HUES48 (cell line): ENCODE measurements at regions not wholly inside any gene's neighbourhood (a gene's known extent, or its start where the extent isn't known, plus 50 kb on each side); places are given as distances from the start of the nearest gene placed in this dataset.
"Not testable (repeated sequence)": the region's sequence is repeated elsewhere in the genome, so short reads cannot be mapped to it uniquely, and the experiment has no call there.

Experiments used
- H3K27ac ChIP-seq: one replicate; pipeline ENCODE4 v1.7.0; 2013; ENCODE audit warnings: low read depth, low read length, inconsistent platforms
- H3K27me3 ChIP-seq: 2 replicates; pipeline ENCODE4 v1.6.1; 2013; ENCODE audit warnings: mild to moderate bottlenecking, low read length; ENCODE audit not compliant: control insufficient read depth, insufficient read depth
- H3K36me3 ChIP-seq: 2 replicates; pipeline ENCODE4 v1.6.1; 2013; ENCODE audit warnings: low read length; ENCODE audit not compliant: control insufficient read depth, insufficient read depth
- H3K4me1 ChIP-seq: 2 replicates; pipeline ENCODE4 v1.6.1; 2013; ENCODE audit warnings: mild to moderate bottlenecking, low read length; ENCODE audit not compliant: control insufficient read depth, insufficient read depth
- H3K4me3 ChIP-seq: 2 replicates; pipeline ENCODE4 v1.5.1; 2013; ENCODE audit warnings: mild to moderate bottlenecking, low read depth, low read length
- H3K9ac ChIP-seq: 2 replicates; pipeline ENCODE4 v1.6.1; 2013; ENCODE audit warnings: mild to moderate bottlenecking, low read depth, low read length, moderate library complexity
- H3K9me3 ChIP-seq: 2 replicates; pipeline ENCODE4 v1.6.1; 2013; ENCODE audit warnings: low read length; ENCODE audit not compliant: control insufficient read depth, insufficient read depth

- H3K9ac ChIP-seq, result no peak overlapping the region
- no peaks in the 10 kb centered on the region for H3K36me3 ChIP-seq
- no peaks in the 10 kb centered on the region for H3K4me1 ChIP-seq
- H3K9me3 ChIP-seq, result no peaks in the 10 kb centered on the region
- H3K4me3 ChIP-seq, result no peak overlapping the region
- no peak overlapping the region for H3K27ac ChIP-seq
- no peaks in the 10 kb centered on the region for H3K27me3 ChIP-seq
These were observed 1404.7 kb downstream of the BRD1 start for GRCh38 chr22:48422900-48423480.

DNA sequence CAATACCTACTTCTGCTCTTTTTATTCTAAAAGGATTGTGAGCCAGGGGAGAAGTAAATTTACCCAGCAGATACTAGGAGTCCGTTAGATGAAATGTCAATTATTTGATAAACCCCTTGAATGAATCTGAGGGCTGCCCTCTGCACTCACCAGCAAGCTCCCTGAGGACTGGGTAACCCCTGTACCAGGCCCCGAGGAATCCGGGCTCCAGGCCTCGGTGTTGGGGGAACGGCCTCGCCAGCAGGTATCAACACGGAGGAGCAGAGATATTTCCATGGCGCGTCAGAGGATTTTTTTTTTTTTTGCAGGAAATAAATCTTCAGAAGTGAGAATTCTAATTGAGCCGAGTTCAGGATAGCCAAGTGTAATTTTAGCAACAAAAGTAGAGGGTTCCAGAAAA is 1408.8 kb downstream of the BRD1 start:
- Histone ChIP-seq H3K36me3 (no peaks in the 10 kb centered on the region), H3K9me3 (no peaks in the 10 kb centered on the region), H3K9ac (no peak overlapping the region), H3K27ac (no peak overlapping the region), H3K27me3 (no peaks in the 10 kb centered on the region), H3K4me1 (peaks cover 2% of the 10 kb centered on the region), H3K4me3 (no peak overlapping the region)

- Histone ChIP-seq H3K9me3 (no peaks in the 10 kb centered on the region), H3K27ac (no peak overlapping the region), H3K4me3 (no peak overlapping the region), H3K9ac (no peak overlapping the region), H3K4me1 (peaks cover 5% of the 10 kb centered on the region), H3K27me3 (no peaks in the 10 kb centered on the region), H3K36me3 (no peaks in the 10 kb centered on the region)
These were observed 1410.2 kb downstream of the BRD1 start for GRCh38 chr22:48417225-48418070.

GRCh38 chr22:48416396-48417224 is 1411.1 kb downstream of the BRD1 start:
- no peak overlapping the region for H3K4me3 ChIP-seq
- no peak overlapping the region for H3K9ac ChIP-seq

GRCh38 chr22:48415520-48415919 is 1412.2 kb downstream of the BRD1 start:
- no peak overlapping the region for H3K9ac ChIP-seq
- no peak overlapping the region for H3K27ac ChIP-seq
- peaks cover 5% of the 10 kb centered on the region for H3K4me1 ChIP-seq
- H3K9me3 ChIP-seq, result no peaks in the 10 kb centered on the region
- no peak overlapping the region for H3K4me3 ChIP-seq
- no peaks in the 10 kb centered on the region for H3K27me3 ChIP-seq
- no peaks in the 10 kb centered on the region for H3K36me3 ChIP-seq

More at GRCh38 chr22:48416396-48417224, 1411.1 kb downstream of the BRD1 start:
- Histone ChIP-seq H3K27me3 (no peaks in the 10 kb centered on the region), H3K27ac (peak overlapping the region; percentile 4), H3K9me3 (no peaks in the 10 kb centered on the region), H3K4me1 (peaks cover 5% of the 10 kb centered on the region), H3K36me3 (no peaks in the 10 kb centered on the region)

- H3K27ac ChIP-seq, result no peak overlapping the region
- no peak overlapping the region for H3K4me3 ChIP-seq
- no peaks in the 10 kb centered on the region for H3K27me3 ChIP-seq
- no peak overlapping the region for H3K9ac ChIP-seq
- H3K36me3 ChIP-seq, result no peaks in the 10 kb centered on the region
- H3K9me3 ChIP-seq, result no peaks in the 10 kb centered on the region
- peaks cover 5% of the 10 kb centered on the region for H3K4me1 ChIP-seq
These were observed 1413.0 kb downstream of the BRD1 start for GRCh38 chr22:48414651-48415050.

DNA sequence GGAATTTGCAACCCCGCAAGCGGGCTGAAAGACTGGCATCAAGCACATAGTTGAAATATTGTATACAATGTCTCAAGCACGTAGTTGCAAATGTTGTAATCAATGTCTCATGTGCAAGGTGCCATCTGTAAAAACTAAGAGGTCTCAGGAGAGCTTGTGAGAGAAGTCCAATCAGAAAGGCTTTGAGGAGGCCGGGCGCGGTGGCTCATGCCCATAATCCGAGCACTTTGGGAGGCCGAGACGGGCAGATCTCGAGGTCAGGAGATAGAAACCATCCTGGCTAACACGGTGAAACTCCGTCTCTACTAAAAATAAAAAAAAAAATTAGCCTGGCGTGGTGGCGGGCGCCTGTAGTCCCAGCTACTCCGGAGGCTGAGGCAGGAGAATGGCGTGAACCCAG is 1414.7 kb downstream of the BRD1 start:
- not testable (repeated sequence) for H3K27ac ChIP-seq, H3K27me3 ChIP-seq, H3K36me3 ChIP-seq, H3K4me3 ChIP-seq, H3K9me3 ChIP-seq, H3K4me1 ChIP-seq, H3K9ac ChIP-seq

GRCh38 chr22:48410536-48410935 is 1417.1 kb downstream of the BRD1 start:
- no peaks in the 10 kb centered on the region for H3K27me3 ChIP-seq
- H3K27ac ChIP-seq, result no peak overlapping the region
- no peak overlapping the region for H3K9ac ChIP-seq
- no peaks in the 10 kb centered on the region for H3K9me3 ChIP-seq
- peaks cover 5% of the 10 kb centered on the region for H3K4me1 ChIP-seq
- no peaks in the 10 kb centered on the region for H3K36me3 ChIP-seq
- H3K4me3 ChIP-seq, result no peak overlapping the region

DNA sequence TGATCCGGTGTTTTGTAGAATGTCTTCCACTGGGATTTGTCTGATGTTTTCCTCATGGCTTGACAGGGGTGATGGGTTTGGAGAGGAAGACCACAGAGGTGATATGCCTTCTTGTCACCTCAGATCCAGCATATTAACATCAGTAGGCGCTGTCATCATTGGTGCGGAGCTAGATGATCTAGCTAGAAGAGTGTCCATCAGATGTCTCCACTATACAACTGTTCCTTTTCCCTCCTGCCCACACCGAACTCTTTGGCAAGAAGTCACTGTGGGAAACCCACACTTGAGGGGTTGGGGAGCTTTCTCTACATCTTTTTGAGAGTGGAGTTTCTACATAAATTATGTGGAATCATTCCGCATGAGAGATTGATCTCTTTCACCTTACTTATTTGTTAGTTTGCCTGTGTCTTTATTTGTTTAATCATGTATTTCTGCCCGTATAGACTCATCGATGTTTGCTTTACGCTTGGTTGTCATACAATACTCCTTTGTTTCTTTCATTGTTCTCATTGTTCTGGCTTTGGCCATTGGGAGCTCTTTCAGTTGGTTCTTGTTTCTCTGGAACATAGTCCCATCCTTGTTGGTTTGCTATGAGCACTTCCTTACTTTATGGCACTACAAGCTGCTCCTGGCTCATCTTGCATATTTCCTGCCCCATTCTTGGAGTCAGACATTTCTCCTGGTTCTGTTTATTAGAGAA is 1420.3 kb downstream of the BRD1 start:
- Histone ChIP-seq H3K27ac (no peak overlapping the region), H3K9ac (no peak overlapping the region), H3K27me3 (no peaks in the 10 kb centered on the region), H3K4me3 (no peak overlapping the region), H3K9me3 (no peaks in the 10 kb centered on the region), H3K4me1 (no peaks in the 10 kb centered on the region), H3K36me3 (no peaks in the 10 kb centered on the region)

DNA sequence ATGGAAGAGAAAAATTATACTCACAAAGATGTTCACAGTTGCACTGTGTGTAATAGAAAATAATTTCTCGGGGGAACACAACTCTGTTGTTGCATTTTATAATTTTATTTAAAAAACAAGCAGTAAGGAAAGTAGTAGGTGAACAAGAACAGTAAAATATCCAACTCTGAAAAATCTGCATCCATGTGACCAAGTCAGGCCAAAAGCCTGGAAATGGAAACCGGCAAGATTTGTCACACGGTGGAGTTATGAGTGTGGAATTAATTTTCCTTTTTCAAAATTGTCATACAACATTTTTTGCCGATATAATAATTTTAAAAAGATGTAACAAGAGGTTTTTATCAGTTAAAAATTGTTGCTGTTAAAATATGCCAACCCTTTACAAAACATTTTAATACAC is 1421.5 kb downstream of the BRD1 start:
- H3K9ac ChIP-seq, result no peak overlapping the region
- H3K9me3 ChIP-seq, result no peaks in the 10 kb centered on the region
- no peaks in the 10 kb centered on the region for H3K36me3 ChIP-seq
- no peaks in the 10 kb centered on the region for H3K27me3 ChIP-seq
- H3K4me3 ChIP-seq, result no peak overlapping the region
- H3K27ac ChIP-seq, result no peak overlapping the region
- H3K4me1 ChIP-seq, result no peaks in the 10 kb centered on the region
